Lower leg skin (tissue), 4 donors: ENCODE measurements at regions not wholly inside any gene's neighbourhood (a gene's known extent, or its start where the extent isn't known, plus 50 kb on each side); places are given as distances from the start of the nearest gene placed in this dataset.
"Not testable (repeated sequence)": the region's sequence is repeated elsewhere in the genome, so short reads cannot be mapped to it uniquely, and the experiment has no call there.

ENCODE experiments used
- DNase-seq, 2 donors: peaks; one replicate each; pipeline ENCODE4 v3.0.0-alpha.2; 2019; ENCODE audit warnings: low spot score in 2 of 2
- H3K4me3 ChIP-seq: fragments of 200-600 bp; sonication (generic); 2 replicates; pipeline ENCODE4 v1.5.1; 2017; ENCODE audit warnings: mild to moderate bottlenecking, low read depth; ENCODE audit not compliant: poor library complexity, severe bottlenecking
- CTCF ChIP-seq, 3 donors: fragments of 450-650 bp; IDR thresholded peaks; one replicate each; pipeline ENCODE4 v1.5.1; 2016; ENCODE audit warnings: antibody characterized with exemption in 3 of 3, mild to moderate bottlenecking in 3 of 3, moderate library complexity in 2 of 3
- POLR2A ChIP-seq, 2 donors: fragments of 450-650 bp; IDR thresholded peaks; one replicate each; pipeline ENCODE4 v1.6.1; 2016 to 2017; ENCODE audit warnings: antibody characterized with exemption in 2 of 2, mild to moderate bottlenecking in 1 of 2, moderate library complexity in 1 of 2
- WGBS, 2 donors: methylation state at CpG; one replicate each; pipeline ENCODE4 v1.1.5; 2018; 5-methylcytosine and 5-hydroxymethylcytosine counted together
- intact Hi-C: fragments of 100-400 bp; cut with DNase I; formaldehyde crosslinking; loops from one replicate; pipeline ENCODE4 v1.15.0; 2023; ENCODE audit warnings: low total_unique reads

- TF ChIP-seq CTCF (IDR thresholded peaks at IDR 0.05) (no peak), POLR2A (IDR thresholded peaks at IDR 0.05) (no peak)
- H3K4me3 ChIP-seq = no peak overlapping the region
- 33 to 43% methylated on average over 5 of the region's 5 CpGs for WGBS, 2 donors
- intact Hi-C loops = no loop called here
- no peak for DNase-seq
Measured at GRCh38 chr1:68811806-68812205, 314.9 kb upstream of the DEPDC1 start.

- TF ChIP-seq CTCF (IDR thresholded peaks at IDR 0.05) = no peak
- no peak for TF ChIP-seq POLR2A (IDR thresholded peaks at IDR 0.05)
- DNase-seq = no peak
- WGBS, 2 donors = 68 to 88% methylated on average over 1 of the region's 1 CpG
- intact Hi-C loops = no loop called here
- H3K4me3 ChIP-seq = no peak overlapping the region
Measured at GRCh38 chr1:68812333-68812732, 315.5 kb upstream of the DEPDC1 start.

GRCh38 chr1:68814067-68814466, 317.2 kb upstream of the DEPDC1 start:
- intact Hi-C loops = no loop called here
- no peak overlapping the region for H3K4me3 ChIP-seq
- TF ChIP-seq POLR2A (IDR thresholded peaks at IDR 0.05) (no peak), CTCF (IDR thresholded peaks at IDR 0.05) (no peak)
- WGBS, 2 donors = 68 to 77% methylated on average over 2 of the region's 2 CpGs
- DNase-seq = no peak

- H3K4me3 ChIP-seq = no peak overlapping the region
- DNase-seq = no peak
- intact Hi-C loops = no loop called here
- WGBS, 2 donors = 78 to 86% methylated on average over 1 of the region's 1 CpG
- TF ChIP-seq POLR2A (IDR thresholded peaks at IDR 0.05) = no peak
- no peak for TF ChIP-seq CTCF (IDR thresholded peaks at IDR 0.05)
Measured at GRCh38 chr1:68815632-68816031, 318.8 kb upstream of the DEPDC1 start.

GRCh38 chr1:68817505-68818210, 320.8 kb upstream of the DEPDC1 start:
- WGBS, 2 donors = 95 to 99% methylated on average over 34 to 35 of the region's 49 CpGs
- DNase-seq, intact Hi-C loops: not testable (repeated sequence)

GRCh38 chr1:68819190-68819829, 322.4 kb upstream of the DEPDC1 start:
- no peak for DNase-seq
- TF ChIP-seq CTCF (IDR thresholded peaks at IDR 0.05) (no peak), POLR2A (IDR thresholded peaks at IDR 0.05) (no peak)
- H3K4me3 ChIP-seq = no peak overlapping the region
- 73 to 86% methylated on average over 4 of the region's 4 CpGs for WGBS, 2 donors
- intact Hi-C loops = no loop called here

More at GRCh38 chr1:68817505-68818210, 320.8 kb upstream of the DEPDC1 start:
- not testable (repeated sequence) for H3K4me3 ChIP-seq
